Epithelial cell of proximal tubule (primary cell): ENCODE measurements at regions not wholly inside any gene's neighbourhood (a gene's known extent, or its start where the extent isn't known, plus 50 kb on each side); places are given as distances from the start of the nearest gene placed in this dataset.

Experiments used
- DNase-seq: peaks from one replicate; pipeline ENCODE4 v3.0.0-alpha.2; 2011; ENCODE audit warnings: low read depth
- H3K4me3 ChIP-seq: 2 replicates; pipeline ENCODE4 v1.5.1; 2011; ENCODE audit warnings: low read depth, mild to moderate bottlenecking, low read length
- CTCF ChIP-seq: conservative IDR thresholded peaks from 2 replicates; pipeline ENCODE4 v1.5.1; 2012; ENCODE audit warnings: low read depth, mild to moderate bottlenecking, low read length

GRCh38 chr4:175033162-175033561, 115.0 kb downstream of the ADAM29 start:
- H3K4me3 ChIP-seq = no peak overlapping the region
- no peak for DNase-seq
- TF ChIP-seq CTCF = no peak

- H3K4me3 ChIP-seq = no peak overlapping the region
- TF ChIP-seq CTCF = no peak
- no peak for DNase-seq
These were observed 115.8 kb downstream of the ADAM29 start for GRCh38 chr4:175034007-175034406.

- H3K4me3 ChIP-seq = no peak overlapping the region
- no peak for DNase-seq
- no peak for TF ChIP-seq CTCF
These were observed 117.0 kb downstream of the ADAM29 start for GRCh38 chr4:175034986-175035705.

- H3K4me3 ChIP-seq = no peak overlapping the region
- TF ChIP-seq CTCF = no peak
- no peak for DNase-seq
These were observed 117.7 kb downstream of the ADAM29 start for GRCh38 chr4:175035905-175036304.

GRCh38 chr4:175048111-175048784, 130.1 kb downstream of the ADAM29 start:
- no peak for DNase-seq
- H3K4me3 ChIP-seq = no peak overlapping the region
- TF ChIP-seq CTCF = no peak

GRCh38 chr4:175048906-175049305, 130.7 kb downstream of the ADAM29 start:
- H3K4me3 ChIP-seq = no peak overlapping the region
- DNase-seq = no peak
- no peak for TF ChIP-seq CTCF

- H3K4me3 ChIP-seq = no peak overlapping the region
- TF ChIP-seq CTCF = no peak
These were observed 133.8 kb downstream of the ADAM29 start for GRCh38 chr4:175051974-175052373.

More at GRCh38 chr4:175051974-175052373, 133.8 kb downstream of the ADAM29 start:
- DNase-seq = no peak
